NCI-H146 treated with DMSO at 0.1 percent for 48 hours (cell line): ENCODE measurements at regions not wholly inside any gene's neighbourhood (a gene's known extent, or its start where the extent isn't known, plus 50 kb on each side); places are given as distances from the start of the nearest gene placed in this dataset.

Experiments used
- DNase-seq: peaks from one replicate; lab custom pipeline; 2025; ENCODE audit not compliant: unreplicated experiment; lab: John Stamatoyannopoulos, UW

- no peak for DNase-seq
Measured at GRCh38 chr6:113466526-113466925, 390.6 kb upstream of the MARCKS start.

GRCh38 chr6:113475392-113475791 is 381.8 kb upstream of the MARCKS start:
- DNase-seq = no peak

DNA sequence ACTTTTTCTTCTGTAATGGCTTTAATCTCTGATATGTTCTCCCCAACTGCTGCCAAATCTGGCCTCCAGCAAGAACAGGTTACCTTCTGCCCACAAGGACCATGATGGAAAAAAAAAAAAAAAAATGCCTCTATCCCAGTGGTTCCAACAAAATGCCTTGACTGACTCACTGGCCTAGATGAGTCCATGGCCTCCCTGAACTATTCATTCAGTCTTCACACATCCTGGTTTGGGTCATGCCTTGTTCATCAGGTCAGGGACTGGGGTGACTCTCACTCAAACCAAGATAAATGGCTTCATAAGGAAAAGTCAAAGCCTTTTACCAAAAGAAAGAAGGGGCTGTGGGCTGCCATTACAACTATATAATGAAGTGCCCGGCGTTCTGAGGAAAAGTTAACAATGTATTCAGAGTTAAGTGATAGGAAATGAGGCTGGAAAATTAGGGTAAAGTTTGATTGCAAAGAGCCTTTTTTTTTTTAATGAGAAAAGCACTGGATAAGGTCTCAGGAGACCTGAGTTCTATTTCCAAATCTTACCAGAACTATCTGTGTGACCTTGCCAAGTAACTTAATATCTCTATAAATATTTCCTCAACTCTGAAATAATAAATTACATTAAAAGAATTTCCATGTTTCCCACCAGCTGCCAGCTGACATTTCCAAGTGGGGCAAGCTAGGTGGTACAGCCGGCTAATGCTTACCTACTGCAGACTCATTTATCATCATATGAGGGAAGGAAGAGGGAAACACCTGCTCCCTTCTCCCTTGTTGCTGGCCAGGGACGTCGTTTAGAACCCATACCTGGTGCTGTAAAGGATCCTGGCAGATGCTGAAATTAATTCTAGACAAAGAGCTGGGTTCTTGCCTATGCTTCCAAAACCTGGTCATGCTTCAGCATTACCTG is 380.0 kb upstream of the MARCKS start:
- no peak for DNase-seq

DNA sequence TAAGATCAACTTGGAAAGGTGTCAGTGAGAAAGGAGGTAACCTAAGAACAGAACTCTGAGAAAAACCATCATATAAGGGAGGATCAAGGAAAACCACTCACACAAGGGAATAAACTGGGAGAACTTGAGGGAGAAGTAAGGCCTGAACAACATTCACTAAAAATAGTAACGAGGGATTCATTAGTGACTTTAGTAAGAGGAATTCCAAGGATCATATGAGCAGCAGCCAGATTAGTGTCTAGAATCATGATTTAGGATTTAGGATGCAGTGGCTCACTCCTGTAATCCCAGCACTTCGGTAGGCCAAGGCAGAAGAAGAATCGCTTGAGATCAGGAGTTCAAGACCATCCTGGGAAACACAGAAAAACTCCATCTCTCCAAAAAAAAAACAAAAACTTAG is 376.5 kb upstream of the MARCKS start:
- DNase-seq = no peak

DNA sequence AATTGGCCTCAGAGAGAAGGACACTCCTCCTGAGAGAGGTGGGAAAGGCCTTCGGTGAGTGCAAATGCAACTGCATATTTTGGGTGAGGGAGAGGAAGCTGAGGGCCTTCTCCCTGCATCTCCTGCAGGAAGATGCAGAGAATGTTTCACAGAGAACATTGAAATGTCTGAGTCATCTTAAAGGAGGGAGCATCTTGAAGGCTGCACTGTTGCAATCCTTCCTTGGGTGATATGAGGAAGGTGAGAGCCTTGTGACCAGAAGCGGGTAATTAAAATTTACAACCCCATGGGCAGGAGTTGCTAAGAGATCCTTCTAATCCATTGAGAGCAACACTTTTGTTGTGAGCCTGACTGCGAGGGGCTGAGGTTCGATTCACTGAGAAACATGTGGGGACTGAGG is 375.7 kb upstream of the MARCKS start:
- no peak for DNase-seq

GRCh38 chr6:113481910-113482309 is 375.2 kb upstream of the MARCKS start:
- DNase-seq = no peak

GRCh38 chr6:113482771-113483170 is 374.4 kb upstream of the MARCKS start:
- DNase-seq = no peak

- peak; percentile 29 for DNase-seq
Measured at GRCh38 chr6:113486199-113486598, 370.9 kb upstream of the MARCKS start.

DNA sequence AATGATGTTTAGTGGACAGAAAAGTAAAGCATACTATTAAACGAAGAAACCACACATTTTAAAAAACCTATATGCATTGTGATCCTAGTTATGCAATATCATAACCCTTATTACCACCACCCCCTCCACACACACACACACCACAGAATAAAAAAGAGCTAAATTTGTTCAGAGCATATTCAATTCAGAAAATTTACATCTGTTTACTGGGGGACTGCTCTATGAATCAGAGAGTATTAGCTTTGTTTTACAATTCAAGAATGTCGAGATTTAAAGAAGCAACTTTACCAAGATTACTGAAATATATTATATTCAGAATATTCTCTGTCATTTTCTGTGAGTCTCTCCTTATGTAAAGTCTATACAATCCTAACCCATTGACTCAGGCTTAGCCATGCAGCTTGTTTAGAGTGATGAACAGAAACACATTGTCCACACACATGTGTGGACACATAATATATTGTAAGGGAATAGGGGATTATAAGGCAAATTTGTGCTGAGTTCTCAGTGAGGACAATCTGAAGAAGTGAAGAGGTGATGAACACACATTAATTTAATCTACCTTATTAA is 369.6 kb upstream of the MARCKS start:
- DNase-seq = no peak

GRCh38 chr6:113488061-113488460 is 369.1 kb upstream of the MARCKS start:
- no peak for DNase-seq

GRCh38 chr6:113488812-113489685 is 368.1 kb upstream of the MARCKS start:
- DNase-seq = no peak

DNA sequence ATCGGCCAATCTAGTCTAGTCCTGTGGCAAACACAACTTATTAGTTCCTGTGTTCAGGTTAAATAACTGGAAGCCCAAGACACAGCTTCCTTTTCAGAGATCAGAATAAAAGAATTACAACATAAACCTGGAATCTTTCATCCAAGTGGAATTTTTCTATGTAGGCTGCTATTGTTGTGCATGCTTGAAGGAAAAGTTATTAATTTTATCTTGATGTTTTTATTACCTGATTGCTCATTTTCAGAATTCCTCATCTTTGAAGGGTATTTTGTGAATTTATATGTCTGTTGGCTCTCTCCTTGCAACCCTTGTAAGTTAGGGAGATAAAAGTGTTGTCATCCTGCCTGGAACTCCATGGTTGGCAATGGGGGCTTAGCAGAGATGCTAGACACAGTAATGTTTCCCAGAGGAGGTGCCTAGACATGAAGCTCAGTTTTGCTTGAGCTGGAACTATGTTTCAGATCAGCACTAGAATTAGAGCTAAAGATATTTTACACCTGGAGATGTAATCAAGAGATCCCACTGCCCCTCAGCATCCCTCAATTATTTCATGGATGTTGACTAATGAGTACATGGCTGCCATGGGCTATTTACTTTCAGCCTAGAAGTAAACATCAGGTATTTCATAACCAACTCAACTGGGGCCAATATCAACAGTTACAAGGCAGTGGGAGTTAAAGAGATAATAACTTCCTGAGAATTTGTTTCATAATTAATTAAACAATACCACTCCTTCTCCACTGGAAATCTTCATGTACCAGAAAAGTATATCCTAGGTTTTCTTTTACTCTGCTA is 367.0 kb upstream of the MARCKS start:
- peak; percentile 52 for DNase-seq

DNA sequence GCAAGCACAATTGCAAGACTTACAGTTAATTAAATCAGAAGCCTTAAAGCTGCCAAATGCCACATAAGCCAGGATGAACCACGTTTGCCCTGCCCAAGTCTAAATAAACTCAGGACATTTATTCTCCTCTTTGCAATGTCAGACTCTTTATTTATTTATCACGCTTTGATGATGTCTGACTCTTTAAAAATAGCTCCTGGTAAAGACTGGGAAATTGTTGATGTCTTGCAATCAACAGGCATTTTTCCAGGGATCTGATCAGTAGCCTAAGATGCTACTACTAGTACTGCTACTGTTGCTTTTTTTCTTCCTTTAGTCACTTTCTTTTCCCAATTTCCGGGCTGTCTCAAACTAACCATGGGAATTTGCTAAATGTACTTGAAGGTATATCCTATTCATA is 365.8 kb upstream of the MARCKS start:
- no peak for DNase-seq

DNA sequence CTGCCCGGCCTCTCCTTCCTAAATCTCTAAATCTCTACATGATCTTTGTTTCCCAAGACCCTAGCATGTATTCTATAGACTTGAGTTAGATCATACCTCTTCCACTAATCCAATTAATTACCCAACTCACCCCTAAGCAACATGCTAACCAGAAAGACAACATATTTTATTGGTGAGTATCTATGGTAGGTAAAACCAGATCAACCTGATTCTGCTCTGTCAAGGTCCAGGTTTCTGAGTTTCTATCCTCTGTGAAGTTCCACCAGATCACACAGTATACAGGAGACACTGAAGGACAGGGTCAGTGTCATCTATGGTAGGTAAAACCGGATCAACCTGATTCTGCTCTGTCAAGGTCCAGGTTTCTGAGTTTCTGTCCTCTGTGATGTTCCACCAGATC is 363.2 kb upstream of the MARCKS start:
- DNase-seq = no peak

- peak; percentile 73 for DNase-seq
Measured at GRCh38 chr6:113495521-113495920, 361.6 kb upstream of the MARCKS start.

DNA sequence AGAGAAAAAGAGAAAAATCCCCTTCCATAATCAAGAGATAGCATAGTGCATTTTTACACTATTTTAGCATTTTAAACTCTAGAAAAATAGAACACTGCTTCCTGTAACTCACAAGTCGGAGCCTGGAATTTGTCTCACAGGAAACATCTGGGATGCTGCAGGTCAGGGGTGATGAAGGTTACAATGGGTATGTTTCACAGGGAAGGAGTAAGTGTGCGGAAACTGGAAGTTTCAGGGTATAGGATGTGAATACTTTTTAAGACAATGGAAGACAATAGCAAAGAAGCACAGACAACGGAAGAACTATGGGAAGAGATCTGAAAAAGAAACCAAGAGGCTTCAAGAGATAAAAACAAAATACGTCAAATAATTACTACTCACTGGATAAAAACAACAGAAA is 361.0 kb upstream of the MARCKS start:
- DNase-seq = no peak

DNA sequence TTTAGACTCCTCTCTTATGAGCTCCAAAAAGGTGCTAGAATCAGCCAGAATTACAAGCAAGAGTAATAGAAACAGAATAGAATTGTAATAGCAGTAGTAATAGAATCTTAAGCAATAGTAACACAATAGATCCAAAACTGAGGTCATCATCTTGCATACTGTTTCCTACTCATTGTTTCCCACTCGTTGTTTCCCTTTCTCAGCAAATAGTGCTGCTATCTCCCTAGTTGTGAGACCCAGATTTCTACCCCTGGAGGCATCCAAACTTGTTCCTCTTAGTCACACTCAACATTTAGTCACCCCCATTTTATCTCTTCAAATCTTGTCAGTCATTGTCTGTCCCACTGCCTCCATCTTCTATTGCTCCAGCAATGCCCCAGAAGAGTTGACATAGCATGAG is 356.9 kb upstream of the MARCKS start:
- DNase-seq = no peak

GRCh38 chr6:113505084-113505699 is 352.0 kb upstream of the MARCKS start:
- DNase-seq = no peak

DNA sequence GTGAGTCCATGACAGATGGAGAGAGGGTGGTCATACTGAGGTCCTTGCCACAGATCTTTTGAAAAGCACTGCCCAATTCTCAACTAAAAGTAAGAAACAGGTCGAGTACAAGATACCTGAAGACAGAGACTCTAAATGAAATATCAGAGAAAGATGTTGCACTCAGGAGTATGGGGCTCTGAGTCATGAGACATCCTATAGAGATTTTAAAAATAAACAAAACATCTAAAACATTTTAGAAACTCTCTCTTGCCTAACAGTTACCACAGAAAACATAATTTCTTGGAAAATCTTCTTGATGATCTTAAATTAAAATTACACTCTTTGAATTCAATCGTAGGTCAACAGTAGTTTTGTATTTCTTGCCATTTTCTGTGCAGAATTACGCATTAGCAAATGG is 348.9 kb upstream of the MARCKS start:
- DNase-seq = no peak

GRCh38 chr6:113511100-113511499 is 346.0 kb upstream of the MARCKS start:
- DNase-seq = no peak
